Stimulated activated CD4-positive, alpha-beta T cell treated with anti-CD3 and anti-CD28 coated beads, Interleukin-1b, Interleukin-23, amount 100 ng/mL, for 48 hours (primary cell): ENCODE measurements at regions not wholly inside any gene's neighbourhood (a gene's known extent, or its start where the extent isn't known, plus 50 kb on each side); places are given as distances from the start of the nearest gene placed in this dataset.

Experiments used
- DNase-seq: peaks from one replicate; pipeline ENCODE4 v3.0.0-alpha.2; 2020

DNA sequence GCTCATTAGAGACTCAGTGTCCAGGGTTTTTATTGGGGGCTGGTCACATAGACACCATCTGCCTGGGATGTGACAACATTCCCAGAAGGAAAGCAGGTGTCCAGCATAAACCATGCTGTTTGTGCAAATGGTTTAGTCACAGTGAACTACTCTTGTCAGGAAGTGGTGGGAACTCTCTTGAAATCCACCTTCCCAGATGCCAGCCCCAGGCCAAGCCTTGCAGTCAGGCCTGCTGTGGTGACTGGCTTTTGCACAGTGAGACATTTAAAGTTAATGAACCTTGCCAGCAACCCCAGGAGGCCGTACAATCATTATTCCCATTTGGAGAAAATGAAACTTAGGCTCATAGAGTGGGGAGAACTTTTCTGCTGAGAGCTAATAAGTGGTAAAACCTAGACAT, 242.5 kb upstream of the KCNG1 start:
- DNase-seq: no peak

DNA sequence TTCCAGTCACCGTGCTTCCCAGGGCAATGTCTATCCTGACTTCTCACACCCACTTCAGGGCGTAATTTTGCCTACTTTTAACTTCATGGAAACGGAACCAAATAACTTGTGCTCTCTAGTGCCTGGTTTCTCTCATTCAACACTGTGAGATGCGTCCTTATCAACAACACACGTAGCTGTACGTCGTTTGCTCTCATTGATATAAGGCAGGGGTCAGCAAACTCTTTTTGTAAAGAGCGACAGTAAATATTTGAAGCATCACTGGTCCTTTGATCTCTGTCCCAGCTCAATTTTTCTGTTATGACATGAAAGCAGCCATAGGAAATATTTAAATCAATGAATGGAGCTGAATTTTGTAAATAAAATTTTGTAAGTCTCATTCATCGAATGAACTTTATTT, 239.3 kb upstream of the KCNG1 start:
- no peak for DNase-seq

DNA sequence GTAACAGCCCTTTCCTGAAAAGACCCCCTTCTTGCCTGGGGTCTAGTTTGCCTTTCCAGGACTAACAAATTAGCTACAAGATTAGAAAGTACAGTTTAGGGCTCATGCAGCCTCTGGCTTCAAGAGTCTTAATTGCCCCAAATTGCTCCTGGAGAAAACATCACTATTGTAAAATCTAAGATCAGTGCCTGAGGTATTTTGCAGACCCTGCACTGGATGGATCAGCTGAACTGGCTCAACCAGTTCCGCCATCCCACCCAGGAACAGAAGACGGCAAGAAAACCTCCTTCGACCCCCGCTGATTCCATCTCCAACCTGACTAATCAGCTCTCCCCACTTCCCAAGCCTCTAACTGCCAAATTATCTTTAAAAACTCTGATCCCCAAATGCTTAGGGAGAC, 236.5 kb upstream of the KCNG1 start:
- DNase-seq: no peak

GRCh38 chr20:51258582-51259165, 235.8 kb upstream of the KCNG1 start:
- no peak for DNase-seq

- no peak for DNase-seq
These were observed 232.5 kb upstream of the KCNG1 start for GRCh38 chr20:51255417-51255816.

DNA sequence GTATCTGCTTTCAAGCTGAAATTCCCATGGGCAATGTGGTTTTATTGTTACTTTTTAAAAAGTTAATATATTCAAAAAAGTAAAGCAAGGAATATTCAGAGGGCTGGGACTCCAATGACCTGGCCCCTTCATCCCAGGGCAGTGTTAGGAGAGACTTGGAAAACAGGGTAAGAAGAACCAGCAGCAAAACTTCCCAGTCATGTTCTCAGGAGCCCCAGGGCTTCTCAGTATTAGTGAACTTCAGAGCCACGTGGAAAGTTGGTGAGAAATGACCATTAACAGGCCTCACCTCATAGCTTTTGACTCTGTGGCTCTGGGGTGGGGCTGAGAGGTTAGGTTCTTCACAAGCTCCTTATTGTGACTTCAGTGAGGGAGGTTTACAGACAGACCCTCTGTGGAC, 230.4 kb upstream of the KCNG1 start:
- no peak for DNase-seq

DNA sequence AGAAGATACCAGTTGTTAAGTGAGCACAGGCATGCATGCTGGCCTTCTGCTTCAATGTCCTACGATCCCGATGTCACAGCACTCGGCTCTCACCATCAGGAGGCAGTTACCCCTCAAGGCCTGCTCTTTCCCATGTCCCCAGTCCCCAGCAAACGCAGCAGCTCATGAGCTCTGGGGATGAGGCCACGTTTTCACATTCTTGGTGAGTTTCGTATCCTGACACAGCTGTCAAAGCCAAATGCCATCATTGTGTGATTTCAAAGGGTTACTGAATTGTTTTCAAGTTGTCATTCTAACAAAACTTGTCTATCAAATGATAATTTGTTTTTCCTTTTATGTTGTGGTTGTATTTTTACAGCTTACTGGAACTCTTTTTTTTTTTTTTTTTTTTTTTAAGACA, 226.9 kb upstream of the KCNG1 start:
- no peak for DNase-seq

- no peak for DNase-seq
These were observed 226.3 kb upstream of the KCNG1 start for GRCh38 chr20:51249215-51249614.

DNA sequence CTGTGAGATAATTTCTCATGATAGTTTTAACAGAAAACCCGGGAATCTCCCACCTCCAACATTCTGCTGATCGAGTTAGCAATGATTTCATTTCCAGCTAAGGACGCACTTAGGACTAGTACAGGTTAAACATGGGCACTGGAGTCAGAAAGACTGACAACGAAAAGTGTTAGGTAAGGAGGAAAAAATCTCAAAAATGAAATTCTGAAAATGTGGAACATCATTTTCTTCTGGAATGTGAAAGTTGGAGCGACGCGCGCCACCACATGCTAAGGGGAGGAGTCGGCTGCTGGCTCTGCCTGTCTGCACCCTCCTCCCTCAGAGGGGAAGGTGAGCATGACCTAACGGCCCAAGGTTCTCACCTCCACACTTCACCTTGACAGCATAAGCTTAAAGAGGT, 221.6 kb upstream of the KCNG1 start:
- DNase-seq: no peak

- no peak for DNase-seq
These were observed 215.9 kb upstream of the KCNG1 start for GRCh38 chr20:51238675-51239305.

DNA sequence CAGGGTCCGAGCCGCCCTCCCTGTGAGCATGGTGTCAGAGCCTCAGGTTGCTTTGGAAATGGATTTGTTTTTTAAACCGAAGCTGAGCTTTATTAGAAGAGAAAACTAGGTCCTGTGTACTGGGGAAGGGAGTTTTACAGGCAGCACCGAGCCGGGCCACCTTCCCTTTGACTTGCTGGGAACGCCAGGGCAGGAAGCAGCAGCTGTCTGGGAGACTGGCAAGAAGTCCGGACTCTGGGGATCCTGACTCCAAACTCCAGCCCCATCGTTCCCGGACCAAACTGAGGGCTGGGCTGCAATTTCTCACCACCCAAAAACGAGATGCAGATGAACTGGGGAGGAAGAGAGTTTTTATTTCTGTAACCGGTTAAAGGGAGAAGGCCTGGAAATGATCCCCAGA, 214.9 kb upstream of the KCNG1 start:
- no peak for DNase-seq

GRCh38 chr20:51237278-51237677, 214.4 kb upstream of the KCNG1 start:
- no peak for DNase-seq

- no peak for DNase-seq
These were observed 213.5 kb upstream of the KCNG1 start for GRCh38 chr20:51236421-51236820.

GRCh38 chr20:51233345-51233744, 210.4 kb upstream of the KCNG1 start:
- no peak for DNase-seq

DNA sequence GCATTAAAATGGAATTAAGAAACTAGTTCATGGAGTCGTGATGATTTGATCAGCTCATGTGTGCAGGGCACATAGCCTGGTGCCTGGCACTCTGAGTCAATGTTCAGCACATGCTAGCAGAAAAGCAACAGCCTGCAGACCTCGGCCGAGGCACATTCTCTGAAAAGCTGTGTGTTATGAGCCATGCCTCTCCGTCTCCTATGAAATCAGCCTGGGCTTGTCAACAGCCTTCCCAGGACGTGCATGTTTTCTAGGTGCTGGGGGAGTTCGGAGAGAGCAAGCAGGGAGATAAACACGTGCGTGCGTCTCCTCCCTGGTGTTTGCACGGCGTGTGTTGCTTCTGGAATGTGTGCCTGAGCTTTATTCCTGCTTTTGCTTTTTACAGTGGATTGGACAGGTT, 207.8 kb upstream of the KCNG1 start:
- DNase-seq: no peak

- DNase-seq: no peak
These were observed 205.9 kb upstream of the KCNG1 start for GRCh38 chr20:51228763-51229162.

DNA sequence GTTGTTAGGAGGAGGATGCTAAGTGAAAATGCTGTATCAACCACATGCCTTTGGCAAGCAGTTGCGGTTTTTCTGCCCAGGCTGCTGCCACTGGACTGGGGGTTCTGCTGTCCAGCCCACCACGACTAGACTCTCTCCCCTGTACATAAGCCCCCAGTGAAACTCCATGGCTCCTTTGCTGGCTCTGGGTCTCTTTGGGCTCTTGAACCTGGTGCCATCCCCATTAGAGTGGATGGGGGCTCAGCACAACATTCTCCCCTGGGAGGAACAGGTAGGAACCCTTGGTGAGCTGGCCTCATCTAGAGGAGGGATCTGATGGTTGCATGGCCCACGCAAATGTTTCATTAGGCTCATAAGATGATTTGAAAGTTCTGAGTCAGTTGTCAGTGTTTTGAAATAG, 204.8 kb upstream of the KCNG1 start:
- DNase-seq: no peak

DNA sequence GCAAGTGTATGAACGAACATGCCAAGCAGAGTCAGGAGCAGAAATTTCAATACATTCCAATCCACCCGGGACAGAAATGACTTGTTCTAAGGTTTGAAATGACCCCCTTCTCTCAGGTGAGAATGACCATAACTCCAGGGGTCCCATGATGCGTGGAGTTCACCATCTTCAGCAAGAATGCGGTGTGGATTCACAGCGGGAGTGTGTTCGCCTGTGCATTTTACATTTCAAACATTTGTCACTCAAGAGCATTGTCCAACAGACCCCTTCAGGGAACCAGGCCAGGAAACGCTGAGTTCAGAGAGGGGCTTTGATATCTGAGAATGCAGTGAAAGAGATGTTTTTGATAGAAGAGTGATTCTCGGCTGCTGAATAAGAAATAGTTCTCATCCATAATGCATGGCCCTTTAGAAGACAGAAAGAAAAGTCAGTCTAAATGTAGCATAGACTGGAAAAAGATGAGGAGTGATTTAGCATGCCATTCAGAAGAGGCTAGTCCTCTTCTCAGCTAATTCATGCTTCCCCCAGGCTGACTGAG, 200.3 kb upstream of the KCNG1 start:
- no peak for DNase-seq

DNA sequence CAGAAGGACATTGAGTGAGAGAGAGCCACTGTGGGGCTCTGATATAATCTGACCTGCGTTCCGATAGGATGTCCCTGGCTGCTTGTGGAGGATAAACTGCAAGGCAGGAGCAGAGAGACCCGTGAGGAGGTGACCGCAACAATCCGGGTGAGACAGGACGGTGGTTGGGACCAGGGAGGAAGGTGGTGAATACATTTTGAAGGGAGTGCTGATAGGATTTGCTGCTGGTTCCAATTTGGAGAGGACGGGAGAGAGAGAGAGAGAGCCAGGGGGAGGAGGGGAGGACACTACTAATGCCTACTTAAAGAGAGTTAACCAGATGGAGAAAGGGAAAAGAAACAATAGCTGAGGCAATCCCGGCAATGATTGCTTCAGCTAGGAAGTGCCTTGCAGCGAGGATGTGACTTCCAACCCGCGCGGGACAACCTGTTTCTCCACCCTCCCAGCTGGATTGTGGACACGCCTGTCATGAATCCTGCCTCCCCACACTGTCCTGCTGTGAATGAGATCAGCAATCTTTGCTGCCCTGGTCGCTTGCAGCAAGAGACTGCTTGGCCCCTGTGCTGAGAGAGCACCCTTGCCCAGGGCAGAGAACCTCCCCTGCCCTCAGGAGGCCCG, 199.0 kb upstream of the KCNG1 start:
- no peak for DNase-seq

- DNase-seq: no peak
These were observed 198.2 kb upstream of the KCNG1 start for GRCh38 chr20:51221103-51221502.

DNA sequence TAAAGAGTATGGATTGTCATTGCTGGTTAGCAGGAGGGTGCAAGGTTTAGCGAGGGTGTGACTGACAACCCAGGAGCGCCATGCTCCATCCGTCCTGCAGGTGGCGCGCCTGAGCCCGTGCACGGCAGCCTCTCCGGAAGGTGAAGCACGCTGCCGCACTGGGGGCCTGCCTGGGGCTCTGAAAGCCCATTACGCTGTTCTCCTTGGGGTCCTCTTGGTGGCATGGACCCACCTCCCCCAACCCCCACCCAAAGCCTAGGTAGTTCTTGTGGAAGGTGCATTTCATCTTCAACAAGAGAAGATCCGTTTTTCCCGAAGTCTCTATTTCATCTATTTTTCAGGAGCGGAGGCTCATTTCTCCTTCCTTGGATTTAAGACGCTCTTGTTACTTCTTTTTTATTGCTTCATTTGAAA, 197.4 kb upstream of the KCNG1 start:
- DNase-seq: peak; percentile 64

GRCh38 chr20:51219544-51219943, 196.6 kb upstream of the KCNG1 start:
- no peak for DNase-seq

DNA sequence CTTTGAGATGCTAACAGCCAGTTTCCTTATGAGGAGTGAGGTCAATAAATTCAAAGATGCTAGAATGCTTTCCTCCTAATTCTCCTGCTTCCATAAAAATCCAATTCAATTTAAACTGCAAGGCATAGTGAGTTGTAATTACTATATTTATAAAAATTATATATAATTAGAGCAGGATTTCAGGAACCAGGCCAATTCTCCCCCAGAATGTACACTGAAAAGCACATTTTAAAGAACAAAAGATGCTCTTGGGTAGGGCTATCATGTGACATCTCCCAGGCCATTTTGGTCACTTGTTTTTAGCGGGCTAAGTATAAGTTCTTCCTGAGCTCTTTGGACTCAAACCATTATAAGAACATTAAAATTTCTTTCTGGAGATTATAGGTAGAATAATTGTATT, 195.7 kb upstream of the KCNG1 start:
- no peak for DNase-seq

DNA sequence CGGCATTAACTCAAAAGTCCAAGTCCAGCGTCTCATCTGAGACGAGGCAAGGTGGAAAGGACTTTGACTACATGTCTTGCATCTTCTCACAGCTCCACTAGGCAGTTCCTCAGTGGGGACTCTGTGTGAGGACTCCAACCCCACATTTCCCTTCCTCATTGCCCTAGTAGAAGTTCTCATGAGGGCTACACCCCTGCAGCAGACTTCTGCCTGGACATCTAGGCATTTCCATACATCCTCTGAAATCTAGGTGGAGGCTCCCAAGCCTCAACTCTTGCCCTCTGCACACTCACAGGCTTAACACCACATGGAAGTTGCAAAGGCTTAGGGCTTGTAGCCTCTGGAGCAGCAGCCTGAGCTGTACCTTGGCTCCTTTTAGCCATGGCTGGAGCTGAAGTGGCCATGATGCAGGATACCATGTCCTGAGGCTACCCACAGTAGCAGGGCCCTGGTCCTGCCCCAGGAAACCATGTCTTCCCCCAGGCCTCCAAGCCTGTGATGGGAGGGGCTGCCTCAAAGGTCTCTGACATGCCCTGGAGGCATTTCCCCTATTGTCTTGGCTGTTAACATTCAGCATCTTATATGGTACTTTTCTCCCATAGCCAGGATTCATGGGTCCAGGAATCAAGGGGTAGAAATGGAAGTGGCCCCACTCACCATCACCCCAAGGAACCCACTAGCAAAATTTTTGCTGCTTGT, 194.6 kb upstream of the KCNG1 start:
- DNase-seq: no peak
